Activated CD8-positive, alpha-beta memory T cell treated with anti-CD3 and anti-CD28 coated beads, Interleukin-2, amount 10 ng/mL, durations not matched to agents 7 days and 5 days (primary cell): ENCODE measurements at regions not wholly inside any gene's neighbourhood (a gene's known extent, or its start where the extent isn't known, plus 50 kb on each side); places are given as distances from the start of the nearest gene placed in this dataset.

Experiments used
- ATAC-seq: fragments of 150-1000 bp; cut with Tn5 transposase; one replicate; pipeline ENCODE4 v1.10.0; 2021; ENCODE audit warnings: moderate library complexity
- CTCF ChIA-PET: fragments of 350-600 bp; sonication (Branson Sonifier 250); formaldehyde crosslinking; loops from one replicate; lab custom pipeline; 2021; ENCODE audit warnings: antibody characterized with exemption; lab: Charles Lee
- DNase-seq: peaks from one replicate; pipeline ENCODE4 v3.0.0-alpha.2; 2020
- H3K27ac Mint-ChIP-seq: one replicate; pipeline ENCODE4 v1.8.0; 2021; ENCODE audit warnings: mild to moderate bottlenecking, mixed read lengths
- H3K27me3 Mint-ChIP-seq: one replicate; pipeline ENCODE4 v1.8.0; 2021; ENCODE audit warnings: mixed read lengths
- H3K36me3 Mint-ChIP-seq: one replicate; pipeline ENCODE4 v1.8.0; 2021; ENCODE audit warnings: mild to moderate bottlenecking, mixed read lengths
- H3K4me1 Mint-ChIP-seq: one replicate; pipeline ENCODE4 v1.8.0; 2021; ENCODE audit warnings: mixed read lengths
- H3K4me3 Mint-ChIP-seq: one replicate; pipeline ENCODE4 v1.8.0; 2021; ENCODE audit warnings: mild to moderate bottlenecking, moderate library complexity, mixed read lengths
- H3K9me3 Mint-ChIP-seq: one replicate; pipeline ENCODE4 v1.8.0; 2022; ENCODE audit warnings: low read depth, mixed read lengths

- ATAC-seq (no peak), DNase-seq (no peak)
- Mint-ChIP-seq H3K36me3 (no peaks in the 10 kb centered on the region), H3K4me3 (no peak overlapping the region), H3K9me3 (no peaks in the 10 kb centered on the region), H3K4me1 (no peaks in the 10 kb centered on the region), H3K27me3 (no peaks in the 10 kb centered on the region), H3K27ac (no peak overlapping the region)
- CTCF ChIA-PET: interaction anchor here (1.3 kb wide), 1 partner anchor 372 kb away, joined by 4 read pairs; no protein-coding TSS in a partner anchor
Measured at GRCh38 chr15:93459396-93459795, 370.4 kb upstream of the RGMA start.

- CTCF ChIA-PET: no interaction called here
- no peak for DNase-seq
- H3K36me3 Mint-ChIP-seq: no peaks in the 10 kb centered on the region
- no peak overlapping the region for H3K4me3 Mint-ChIP-seq
- no peak for ATAC-seq
- H3K4me1 Mint-ChIP-seq: no peaks in the 10 kb centered on the region
- no peaks in the 10 kb centered on the region for H3K27me3 Mint-ChIP-seq
- no peak overlapping the region for H3K27ac Mint-ChIP-seq
- H3K9me3 Mint-ChIP-seq: no peaks in the 10 kb centered on the region
Measured at GRCh38 chr15:93458597-93458996, 369.6 kb upstream of the RGMA start.

GRCh38 chr15:93454788-93455187, 365.8 kb upstream of the RGMA start:
- H3K27ac Mint-ChIP-seq: no peak overlapping the region
- ATAC-seq: no peak
- no peaks in the 10 kb centered on the region for H3K36me3 Mint-ChIP-seq
- CTCF ChIA-PET: no interaction called here
- H3K4me3 Mint-ChIP-seq: no peak overlapping the region
- H3K9me3 Mint-ChIP-seq: no peaks in the 10 kb centered on the region
- no peak for DNase-seq
- H3K27me3 Mint-ChIP-seq: no peaks in the 10 kb centered on the region
- no peaks in the 10 kb centered on the region for H3K4me1 Mint-ChIP-seq

DNA sequence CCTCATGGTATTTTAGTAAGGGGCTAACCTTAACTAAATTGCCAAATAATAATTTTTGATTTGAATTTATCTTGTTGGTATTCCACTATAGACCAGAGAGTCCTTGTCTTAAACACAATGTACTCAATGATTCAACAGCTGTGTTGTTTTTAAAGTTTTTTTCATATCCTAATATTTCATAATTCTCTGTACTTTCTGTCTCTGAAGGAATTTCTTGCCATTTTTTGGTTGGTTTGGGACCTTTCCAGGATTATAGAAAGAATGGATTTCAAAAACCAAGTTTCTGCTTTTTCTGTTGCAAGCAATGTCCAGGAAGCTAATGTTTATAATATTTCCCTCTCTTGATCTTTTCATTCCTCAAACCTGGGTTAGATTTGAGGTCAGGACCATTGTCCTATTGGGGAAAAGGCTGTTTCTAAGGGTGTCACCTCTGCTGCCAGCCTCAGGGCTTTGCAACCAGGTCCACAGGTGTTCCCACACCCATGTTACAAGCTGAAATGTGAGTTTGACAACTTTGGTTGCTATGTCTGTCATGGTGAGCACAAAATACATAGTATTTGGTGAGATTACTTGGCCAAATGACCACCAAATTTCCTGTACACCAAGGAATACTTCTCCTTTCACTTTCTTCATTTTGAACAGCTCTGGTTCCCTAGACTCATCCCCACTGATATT, 363.7 kb upstream of the RGMA start:
- ATAC-seq: no peak
- Mint-ChIP-seq H3K4me3 (no peak overlapping the region), H3K36me3 (no peaks in the 10 kb centered on the region), H3K4me1 (no peaks in the 10 kb centered on the region), H3K27me3 (no peaks in the 10 kb centered on the region), H3K27ac (no peak overlapping the region), H3K9me3 (no peaks in the 10 kb centered on the region)
- CTCF ChIA-PET: no interaction called here
- DNase-seq: no peak

DNA sequence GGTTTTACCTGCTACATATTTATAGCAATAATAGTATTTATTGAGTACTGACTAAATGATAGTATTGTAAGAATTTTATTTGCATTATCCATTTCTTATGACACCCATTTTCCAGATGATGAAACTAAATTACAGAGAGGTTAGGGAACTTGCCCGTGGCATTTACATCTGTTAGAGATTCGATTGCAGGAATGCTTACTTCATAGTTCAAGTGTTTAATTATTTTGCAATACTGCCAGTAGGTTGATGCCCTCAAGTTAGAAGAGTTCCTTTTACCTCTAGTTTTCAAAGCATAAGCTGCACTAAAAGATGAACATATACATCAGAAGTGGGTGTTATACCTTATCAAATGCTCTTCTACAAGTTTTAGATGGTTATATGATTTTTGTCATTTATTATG, 362.8 kb upstream of the RGMA start:
- ATAC-seq (no peak), DNase-seq (no peak)
- Mint-ChIP-seq H3K4me1 (no peaks in the 10 kb centered on the region), H3K36me3 (no peaks in the 10 kb centered on the region), H3K27me3 (no peaks in the 10 kb centered on the region), H3K27ac (no peak overlapping the region), H3K9me3 (no peaks in the 10 kb centered on the region), H3K4me3 (no peak overlapping the region)
- CTCF ChIA-PET: interaction anchor here (1.1 kb wide), 1 partner anchor 468 kb away, joined by 4 read pairs; no protein-coding TSS in a partner anchor

GRCh38 chr15:93451265-93451664, 362.3 kb upstream of the RGMA start:
- no peak overlapping the region for H3K27ac Mint-ChIP-seq
- H3K9me3 Mint-ChIP-seq: no peaks in the 10 kb centered on the region
- no peaks in the 10 kb centered on the region for H3K4me1 Mint-ChIP-seq
- no peak overlapping the region for H3K4me3 Mint-ChIP-seq
- no peaks in the 10 kb centered on the region for H3K27me3 Mint-ChIP-seq
- no peak for ATAC-seq
- no peak for DNase-seq
- H3K36me3 Mint-ChIP-seq: no peaks in the 10 kb centered on the region
- CTCF ChIA-PET: interaction anchor here (1.1 kb wide), 1 partner anchor 469 kb away, joined by 4 read pairs; no protein-coding TSS in a partner anchor

DNA sequence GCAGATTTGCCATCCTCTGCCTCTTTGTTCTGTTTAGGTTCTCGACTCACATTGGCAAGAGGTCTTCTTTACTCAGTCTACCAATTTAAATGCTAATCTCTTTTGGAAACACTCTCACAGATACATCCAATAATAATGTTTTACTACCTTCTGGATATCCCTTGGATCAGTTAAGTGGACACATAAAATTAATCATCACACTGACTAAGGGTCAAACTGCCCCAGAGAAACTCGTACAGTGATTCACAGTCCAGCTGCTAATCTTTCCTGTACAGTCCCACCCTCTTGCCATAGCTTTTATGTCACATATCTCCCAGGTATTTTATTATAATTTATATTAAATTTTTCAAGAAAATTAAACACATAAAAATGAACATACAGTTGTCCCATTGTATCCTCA, 360.8 kb upstream of the RGMA start:
- no peak for DNase-seq
- no peaks in the 10 kb centered on the region for H3K9me3 Mint-ChIP-seq
- no peak for ATAC-seq
- no peak overlapping the region for H3K4me3 Mint-ChIP-seq
- H3K27ac Mint-ChIP-seq: no peak overlapping the region
- no peaks in the 10 kb centered on the region for H3K27me3 Mint-ChIP-seq
- no peaks in the 10 kb centered on the region for H3K4me1 Mint-ChIP-seq
- CTCF ChIA-PET: no interaction called here
- H3K36me3 Mint-ChIP-seq: no peaks in the 10 kb centered on the region

DNA sequence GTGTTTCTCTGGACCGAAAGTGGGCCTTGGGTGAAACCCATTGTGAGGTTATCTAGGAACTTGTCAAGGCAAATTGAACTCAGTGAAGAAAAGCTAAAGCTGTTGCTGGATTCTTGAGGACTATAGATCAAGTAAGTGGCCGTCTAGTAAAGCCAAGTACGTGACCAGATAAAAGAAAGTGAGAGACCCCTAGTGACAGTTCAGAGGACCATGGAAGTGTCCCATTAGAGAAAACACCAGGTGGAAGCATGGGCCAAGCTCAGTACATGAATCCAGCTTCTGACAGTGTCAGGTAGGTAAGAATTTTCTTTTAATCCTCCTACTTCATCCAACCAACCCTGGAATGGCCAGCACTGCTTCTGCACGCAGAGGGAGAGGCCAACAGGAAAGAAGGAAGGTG, 349.3 kb upstream of the RGMA start:
- Mint-ChIP-seq H3K4me1 (no peaks in the 10 kb centered on the region), H3K4me3 (no peak overlapping the region), H3K9me3 (no peaks in the 10 kb centered on the region), H3K27ac (no peak overlapping the region), H3K27me3 (peaks cover 11% of the 10 kb centered on the region), H3K36me3 (no peaks in the 10 kb centered on the region)
- DNase-seq (no peak), ATAC-seq (no peak)
- CTCF ChIA-PET: interaction anchor here (1.0 kb wide), 1 partner anchor 351 kb away, joined by 3 read pairs; no protein-coding TSS in a partner anchor

DNA sequence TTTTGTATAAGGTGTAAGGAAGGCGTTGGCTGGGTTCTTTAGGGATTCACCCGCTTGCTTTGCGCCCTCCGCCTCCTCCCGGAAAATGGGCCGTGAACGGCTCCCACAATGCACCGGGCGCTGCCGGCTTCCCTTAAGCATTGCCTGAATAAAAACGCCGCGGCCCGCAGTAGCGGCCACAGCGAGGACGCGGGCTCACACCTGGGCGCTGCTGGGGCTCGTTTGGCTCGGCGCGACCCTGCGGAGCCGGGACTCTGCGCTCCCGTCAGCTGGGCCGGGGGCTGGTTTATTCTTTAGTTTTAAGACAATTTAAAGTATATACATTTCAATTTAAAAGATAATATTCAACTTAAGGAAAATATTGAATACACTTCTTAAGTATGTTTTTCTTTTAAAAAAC, 343.5 kb upstream of the RGMA start:
- Mint-ChIP-seq H3K4me3 (no peak overlapping the region), H3K27me3 (no peaks in the 10 kb centered on the region), H3K36me3 (no peaks in the 10 kb centered on the region), H3K27ac (no peak overlapping the region), H3K9me3 (no peaks in the 10 kb centered on the region), H3K4me1 (no peaks in the 10 kb centered on the region)
- DNase-seq: no peak
- ATAC-seq: no peak
- CTCF ChIA-PET: no interaction called here

DNA sequence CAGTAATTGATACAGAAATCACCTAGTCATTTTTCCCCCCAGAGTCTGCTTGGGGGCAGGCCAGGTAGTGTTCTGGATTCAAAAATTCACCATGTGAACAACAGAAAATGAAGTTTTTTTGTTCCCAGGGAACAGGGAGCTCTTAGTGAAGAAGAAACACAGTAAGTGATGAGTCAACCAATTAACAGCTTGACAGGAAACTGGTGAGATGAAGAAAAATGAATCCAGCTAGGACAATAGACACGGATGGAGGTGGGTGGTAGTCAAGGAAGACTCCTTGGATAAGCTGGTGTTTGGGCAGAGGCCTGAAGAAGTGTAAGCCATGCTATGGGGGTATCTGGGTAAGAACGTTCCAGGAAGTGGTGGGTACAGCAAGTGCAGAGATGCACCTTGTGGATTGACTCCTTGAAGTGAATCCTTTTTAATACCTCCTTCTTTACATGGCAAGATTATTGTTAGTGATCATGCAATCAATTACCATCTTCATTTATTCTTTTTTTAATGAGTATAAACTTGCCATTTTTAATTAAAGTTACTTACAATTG, 339.9 kb upstream of the RGMA start:
- DNase-seq (no peak), ATAC-seq (no peak)
- Mint-ChIP-seq H3K27me3 (peaks cover 4% of the 10 kb centered on the region), H3K9me3 (no peaks in the 10 kb centered on the region), H3K4me3 (no peak overlapping the region), H3K4me1 (no peaks in the 10 kb centered on the region), H3K27ac (no peak overlapping the region), H3K36me3 (no peaks in the 10 kb centered on the region)
- CTCF ChIA-PET: no interaction called here

DNA sequence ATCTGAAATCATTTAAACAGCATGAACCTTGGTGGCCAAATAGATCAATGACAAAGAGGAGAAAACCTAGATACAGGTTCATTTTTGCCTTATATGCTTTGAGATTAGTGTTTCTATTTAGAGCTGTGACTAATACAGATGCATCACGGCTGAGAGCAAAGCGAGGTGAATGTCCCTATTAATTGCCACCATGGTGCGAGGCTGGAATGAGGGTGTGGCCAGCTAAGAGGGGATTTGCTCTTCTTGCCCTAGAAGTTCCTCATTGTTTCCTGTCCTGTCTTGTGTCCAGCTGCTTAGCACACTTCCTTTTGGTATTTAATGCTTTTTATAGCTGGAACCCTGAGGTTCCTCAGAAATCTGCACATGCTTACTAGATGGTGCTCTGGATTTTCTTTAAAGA, 339.1 kb upstream of the RGMA start:
- no peaks in the 10 kb centered on the region for H3K36me3 Mint-ChIP-seq
- ATAC-seq (no peak), DNase-seq (no peak)
- CTCF ChIA-PET: interaction anchor here (0.6 kb wide), 1 partner anchor 340 kb away, joined by 3 read pairs; no protein-coding TSS in a partner anchor
- H3K4me1 Mint-ChIP-seq: no peaks in the 10 kb centered on the region
- H3K4me3 Mint-ChIP-seq: no peak overlapping the region
- H3K27me3 Mint-ChIP-seq: peaks cover 4% of the 10 kb centered on the region
- H3K9me3 Mint-ChIP-seq: no peaks in the 10 kb centered on the region
- H3K27ac Mint-ChIP-seq: no peak overlapping the region

DNA sequence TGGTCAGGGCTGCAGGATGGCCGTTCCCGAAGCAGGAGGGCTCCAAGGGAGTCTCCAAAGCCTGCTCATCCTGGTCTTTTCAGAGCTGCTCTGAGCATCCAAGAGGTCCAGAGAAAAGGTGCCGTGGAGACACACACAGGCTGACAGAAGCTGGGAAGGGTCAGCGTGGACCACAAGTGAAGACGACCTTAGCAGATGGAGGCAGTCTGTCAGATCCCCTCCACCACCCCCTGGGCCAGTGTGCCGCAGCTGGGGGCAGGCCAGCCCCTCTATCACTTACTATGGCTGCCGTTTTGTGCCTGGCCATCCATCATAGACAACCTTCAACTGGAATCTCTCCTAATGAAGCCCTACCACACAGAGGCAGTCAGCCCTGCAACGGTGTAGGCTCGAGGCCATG, 335.1 kb upstream of the RGMA start:
- no peak for ATAC-seq
- no peaks in the 10 kb centered on the region for H3K9me3 Mint-ChIP-seq
- CTCF ChIA-PET: no interaction called here

GRCh38 chr15:93422476-93422875, 333.5 kb upstream of the RGMA start:
- H3K27me3 Mint-ChIP-seq: peaks cover 4% of the 10 kb centered on the region
- no peaks in the 10 kb centered on the region for H3K36me3 Mint-ChIP-seq
- DNase-seq (no peak), ATAC-seq (no peak)
- no peak overlapping the region for H3K27ac Mint-ChIP-seq
- CTCF ChIA-PET: no interaction called here
- no peak overlapping the region for H3K4me3 Mint-ChIP-seq
- H3K4me1 Mint-ChIP-seq: no peaks in the 10 kb centered on the region
- no peaks in the 10 kb centered on the region for H3K9me3 Mint-ChIP-seq

More for the DNA sequence above, 335.1 kb upstream of the RGMA start:
- no peak for DNase-seq
- no peak overlapping the region for H3K4me3 Mint-ChIP-seq
- H3K27me3 Mint-ChIP-seq: peaks cover 4% of the 10 kb centered on the region
- H3K36me3 Mint-ChIP-seq: no peaks in the 10 kb centered on the region
- no peaks in the 10 kb centered on the region for H3K4me1 Mint-ChIP-seq
- H3K27ac Mint-ChIP-seq: no peak overlapping the region

DNA sequence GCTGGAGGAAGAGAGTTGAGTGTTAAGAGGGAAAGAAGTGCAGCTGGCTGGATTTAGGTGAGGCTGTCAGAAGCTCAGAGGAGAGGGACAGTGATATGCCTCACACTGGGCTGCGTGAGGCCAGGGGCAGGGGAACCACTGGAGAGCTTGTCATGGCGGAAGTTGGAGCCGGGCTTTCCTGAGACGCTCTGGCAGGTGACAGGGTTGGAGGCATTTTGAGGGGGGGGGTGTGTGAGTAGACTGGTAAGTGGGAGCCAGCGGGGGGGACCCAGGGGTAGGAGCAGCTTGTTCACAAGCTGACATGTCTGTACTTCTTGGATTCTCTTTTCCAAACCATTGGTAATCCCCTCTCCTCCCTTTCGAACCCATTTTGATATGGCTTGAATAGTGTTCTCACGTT, 331.5 kb upstream of the RGMA start:
- ATAC-seq: no peak
- H3K4me3 Mint-ChIP-seq: no peak overlapping the region
- no peak for DNase-seq
- CTCF ChIA-PET: no interaction called here
- no peaks in the 10 kb centered on the region for H3K36me3 Mint-ChIP-seq
- peaks cover 3% of the 10 kb centered on the region for H3K27me3 Mint-ChIP-seq
- no peak overlapping the region for H3K27ac Mint-ChIP-seq
- no peaks in the 10 kb centered on the region for H3K9me3 Mint-ChIP-seq
- no peaks in the 10 kb centered on the region for H3K4me1 Mint-ChIP-seq
